ENCODE measurements at regions not wholly inside any gene's neighbourhood (a gene's known extent, or its start where the extent isn't known, plus 50 kb on each side); places are given as distances from the start of the nearest gene placed in this dataset.

DNA sequence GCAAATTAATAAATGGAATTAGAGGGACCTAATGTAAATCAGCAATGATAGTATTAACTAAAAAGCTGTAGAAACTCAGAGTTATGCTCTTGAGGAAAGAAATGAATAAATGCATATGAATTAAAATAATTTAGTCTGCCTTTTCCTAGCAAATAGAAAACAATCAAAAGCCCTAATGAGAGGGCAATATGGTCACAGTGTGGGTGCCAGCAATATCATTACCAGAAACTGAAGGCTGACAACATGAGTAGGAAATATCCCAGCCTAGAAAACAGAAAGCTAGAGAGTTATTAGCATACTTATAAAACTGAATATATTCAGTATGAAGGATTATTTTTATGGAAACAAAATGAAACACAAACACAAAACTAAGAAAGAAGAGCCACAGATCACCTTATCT, 987.5 kb upstream of the SEL1L start:
- no peak for TF ChIP-seq EZH2 (IDR thresholded peaks at IDR 0.05; ENCODE audit: borderline replicate concordance, low read length)
- TF ChIP-seq, protein P1, sequence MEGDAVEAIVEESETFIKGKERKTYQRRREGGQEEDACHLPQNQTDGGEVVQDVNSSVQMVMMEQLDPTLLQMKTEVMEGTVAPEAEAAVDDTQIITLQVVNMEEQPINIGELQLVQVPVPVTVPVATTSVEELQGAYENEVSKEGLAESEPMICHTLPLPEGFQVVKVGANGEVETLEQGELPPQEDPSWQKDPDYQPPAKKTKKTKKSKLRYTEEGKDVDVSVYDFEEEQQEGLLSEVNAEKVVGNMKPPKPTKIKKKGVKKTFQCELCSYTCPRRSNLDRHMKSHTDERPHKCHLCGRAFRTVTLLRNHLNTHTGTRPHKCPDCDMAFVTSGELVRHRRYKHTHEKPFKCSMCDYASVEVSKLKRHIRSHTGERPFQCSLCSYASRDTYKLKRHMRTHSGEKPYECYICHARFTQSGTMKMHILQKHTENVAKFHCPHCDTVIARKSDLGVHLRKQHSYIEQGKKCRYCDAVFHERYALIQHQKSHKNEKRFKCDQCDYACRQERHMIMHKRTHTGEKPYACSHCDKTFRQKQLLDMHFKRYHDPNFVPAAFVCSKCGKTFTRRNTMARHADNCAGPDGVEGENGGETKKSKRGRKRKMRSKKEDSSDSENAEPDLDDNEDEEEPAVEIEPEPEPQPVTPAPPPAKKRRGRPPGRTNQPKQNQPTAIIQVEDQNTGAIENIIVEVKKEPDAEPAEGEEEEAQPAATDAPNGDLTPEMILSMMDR (IDR thresholded peaks at IDR 0.05; ENCODE audit: low read length) = no peak
